Smooth muscle cell (in vitro differentiated cells): ENCODE measurements at regions not wholly inside any gene's neighbourhood (a gene's known extent, or its start where the extent isn't known, plus 50 kb on each side); places are given as distances from the start of the nearest gene placed in this dataset.

Source experiments
- DNase-seq: peaks from one replicate; lab custom pipeline; 2025; ENCODE audit not compliant: unreplicated experiment; lab: John Stamatoyannopoulos, UW
- H2AFZ ChIP-seq: fragments of 200-600 bp; sonication (generic); 2 replicates; pipeline ENCODE4 v1.6.0; 2016; ENCODE audit warnings: antibody characterized with exemption, low read depth, mild to moderate bottlenecking
- H3F3A ChIP-seq: fragments of 200-600 bp; sonication (generic); 2 replicates; pipeline ENCODE4 v1.6.0; 2017; ENCODE audit warnings: antibody characterized with exemption, low read depth
- H3K27ac ChIP-seq: fragments of 200-600 bp; sonication (generic); 2 replicates; pipeline ENCODE4 v1.5.1; 2016; ENCODE audit warnings: low read depth, mild to moderate bottlenecking
- H3K27me3 ChIP-seq: fragments of 200-600 bp; sonication (generic); 2 replicates; pipeline ENCODE4 v1.6.1; 2016; ENCODE audit warnings: low read depth, mild to moderate bottlenecking
- H3K36me3 ChIP-seq: fragments of 200-600 bp; sonication (generic); 2 replicates; pipeline ENCODE4 v1.5.1; 2016; ENCODE audit warnings: low read depth
- H3K4me1 ChIP-seq: fragments of 200-600 bp; sonication (generic); 2 replicates; pipeline ENCODE4 v1.5.1; 2016; ENCODE audit warnings: low read depth
- H3K4me2 ChIP-seq: fragments of 200-600 bp; sonication (generic); 2 replicates; pipeline ENCODE4 v1.6.0; 2016; ENCODE audit warnings: mild to moderate bottlenecking
- H3K4me3 ChIP-seq: fragments of 200-600 bp; sonication (generic); 2 replicates; pipeline ENCODE4 v1.5.1; 2016; ENCODE audit warnings: mild to moderate bottlenecking
- H3K79me2 ChIP-seq: fragments of 200-600 bp; sonication (generic); 2 replicates; pipeline ENCODE4 v1.6.0; 2016; ENCODE audit warnings: low read depth, mild to moderate bottlenecking
- H3K9ac ChIP-seq: fragments of 200-600 bp; sonication (generic); 2 replicates; pipeline ENCODE4 v1.6.0; 2016; ENCODE audit warnings: low read depth
- H3K9me3 ChIP-seq: fragments of 200-600 bp; sonication (generic); replicated peaks from 2 replicates; pipeline ENCODE4 v1.5.1; 2016; ENCODE audit warnings: low read depth
- H4K20me1 ChIP-seq: fragments of 200-600 bp; sonication (generic); 2 replicates; pipeline ENCODE4 v1.6.0; 2016; ENCODE audit warnings: low read depth
- CTCF ChIP-seq: fragments of 200-600 bp; sonication (generic); IDR thresholded peaks from 2 replicates; pipeline ENCODE4 v1.5.1; 2017; ENCODE audit warnings: borderline replicate concordance, mild to moderate bottlenecking, antibody characterized with exemption; ENCODE audit not compliant: insufficient read depth, poor library complexity, severe bottlenecking
- WGBS: methylation state at CpG from one replicate; pipeline ENCODE4 v1.1.7; 2016; ENCODE audit warnings: low lambda C conversion rate; 5-methylcytosine and 5-hydroxymethylcytosine counted together

DNA sequence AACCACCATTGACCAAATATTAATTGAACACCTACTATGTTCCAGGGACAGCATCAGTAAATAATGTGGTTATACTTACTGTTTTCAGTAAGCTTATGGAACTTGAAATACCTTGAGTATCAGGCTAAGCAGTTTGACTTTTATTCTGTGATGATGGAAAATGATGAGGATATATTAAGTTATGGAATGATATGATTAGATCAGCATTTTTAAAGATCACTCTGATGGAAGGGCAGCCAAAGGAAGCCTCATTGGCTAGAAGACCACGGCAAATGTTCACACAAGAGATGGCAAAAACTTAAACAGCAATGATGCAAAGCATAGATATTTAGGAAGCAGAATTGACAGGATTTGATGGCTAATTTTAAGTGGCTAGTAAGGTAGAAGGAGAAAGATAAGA lies 266.9 kb upstream of the DPP10 start:
- no peak for TF ChIP-seq CTCF

GRCh38 chr2:114185501-114185900 lies 256.9 kb upstream of the DPP10 start:
- Histone ChIP-seq H4K20me1 (no peaks in the 10 kb centered on the region), H2AFZ (no peak overlapping the region), H3F3A (no peaks in the 10 kb centered on the region), H3K4me2 (no peak overlapping the region), H3K4me1 (no peaks in the 10 kb centered on the region), H3K79me2 (no peaks in the 10 kb centered on the region), H3K9ac (no peak overlapping the region), H3K27ac (no peak overlapping the region), H3K36me3 (no peaks in the 10 kb centered on the region), H3K9me3 (no peaks in the 10 kb centered on the region), H3K4me3 (no peak overlapping the region), H3K27me3 (no peaks in the 10 kb centered on the region)
- 56% methylated on average over 2 of the region's 2 CpGs for WGBS
- no peak for TF ChIP-seq CTCF
- no peak for DNase-seq

More for the DNA sequence above, 266.9 kb upstream of the DPP10 start:
- Histone ChIP-seq H3K4me3 (no peak overlapping the region), H3K79me2 (no peaks in the 10 kb centered on the region), H3K27ac (no peak overlapping the region), H3K9me3 (no peaks in the 10 kb centered on the region), H3K36me3 (no peaks in the 10 kb centered on the region), H3K4me2 (no peak overlapping the region), H3K27me3 (no peaks in the 10 kb centered on the region), H3K4me1 (no peaks in the 10 kb centered on the region), H3F3A (no peaks in the 10 kb centered on the region), H2AFZ (no peak overlapping the region), H3K9ac (no peak overlapping the region), H4K20me1 (no peaks in the 10 kb centered on the region)
- no peak for DNase-seq
- WGBS: 85% methylated on average over 1 of the region's 1 CpG

DNA sequence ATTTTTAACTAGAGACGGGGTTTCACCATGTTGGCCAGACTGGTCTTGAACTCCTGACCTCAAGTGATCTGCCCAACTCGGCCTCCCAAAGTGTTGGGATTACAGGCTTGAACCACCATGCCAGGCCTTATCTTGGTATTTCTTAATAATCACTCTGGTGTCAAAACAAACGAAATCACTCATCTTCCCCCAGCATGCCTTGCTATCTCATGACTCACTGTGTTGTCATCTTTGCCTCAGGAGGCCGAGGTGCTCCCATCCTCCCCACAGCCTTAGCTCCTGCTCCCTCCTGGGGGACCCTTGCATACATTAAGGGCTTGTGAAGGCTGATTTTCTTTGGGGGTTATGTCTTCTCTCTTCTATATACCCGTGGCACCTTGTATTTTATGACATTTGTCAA lies 250.1 kb upstream of the DPP10 start:
- no peaks in the 10 kb centered on the region for H3K36me3 ChIP-seq
- 46% methylated on average over 5 of the region's 5 CpGs for WGBS

More for the DNA sequence above, 250.1 kb upstream of the DPP10 start:
- no peaks in the 10 kb centered on the region for H3K9me3 ChIP-seq
- H3K27me3 ChIP-seq: no peaks in the 10 kb centered on the region
- no peaks in the 10 kb centered on the region for H4K20me1 ChIP-seq
- TF ChIP-seq CTCF: no peak
- H3K4me2 ChIP-seq: no peak overlapping the region
- no peaks in the 10 kb centered on the region for H3F3A ChIP-seq
- no peak overlapping the region for H2AFZ ChIP-seq
- H3K27ac ChIP-seq: no peak overlapping the region
- H3K9ac ChIP-seq: no peak overlapping the region
- H3K4me3 ChIP-seq: no peak overlapping the region
- DNase-seq: no peak
- no peaks in the 10 kb centered on the region for H3K79me2 ChIP-seq
- H3K4me1 ChIP-seq: no peaks in the 10 kb centered on the region
